A549 (cell line): ENCODE measurements at regions not wholly inside any gene's neighbourhood (a gene's known extent, or its start where the extent isn't known, plus 50 kb on each side); places are given as distances from the start of the nearest gene placed in this dataset.

ENCODE experiments used
- ATAC-seq, 2 experiments: fragments of 200-7000 bp in 1 of 2; fragments of >200 bp in 1 of 2; cut with Nextera tagmentation in 1 of 2; cut with Tn5 transposase in 1 of 2; 3 replicates each; pipeline versions ENCODE4 v1.8.0 to v1.9.1; 2018 to 2020; ENCODE audit warnings: mild to moderate bottlenecking in 1 of 2, moderate library complexity in 1 of 2
- CTCF ChIA-PET: fragments of 300-600 bp; sonication (Branson Sonifier 250); formaldehyde crosslinking; extraction: SDS; loops from one replicate; lab custom pipeline; 2021; ENCODE audit warnings: antibody characterized with exemption, inconsistent platforms; lab: Yijun Ruan, JAX
- POLR2A ChIA-PET: fragments of 350-600 bp; formaldehyde crosslinking; extraction: SDS; loops from one replicate; lab custom pipeline; 2021; ENCODE audit warnings: antibody characterized with exemption, inconsistent platforms; lab: Yijun Ruan, JAX
- DNase-seq, 2 experiments: peaks; one replicate each; pipeline versions ENCODE4 v3.0.0 to v3.0.0-alpha.2; 2011 to 2016; ENCODE audit warnings: low read depth in 1 of 2, low spot score in 1 of 2
- FAIRE-seq: peaks from 2 replicates; lab custom pipeline; 2011; peaks lifted over from hg19 to GRCh38; lab: Jason Lieb, UNC
- H3K27ac ChIP-seq, 2 experiments: fragments of >200 bp; sonication (Bioruptor Twin); formaldehyde crosslinking; 3 replicates each; pipeline ENCODE4 v1.5.1; 2016 to 2017
- H3K4me1 ChIP-seq: fragments of >200 bp; sonication (Bioruptor Twin); formaldehyde crosslinking; 3 replicates; pipeline ENCODE4 v1.6.1; 2016
- H3K4me2 ChIP-seq: fragments of >200 bp; sonication (Bioruptor Twin); formaldehyde crosslinking; 3 replicates; pipeline ENCODE4 v1.6.1; 2016
- H3K4me3 ChIP-seq: fragments of >200 bp; sonication (Bioruptor Twin); formaldehyde crosslinking; 3 replicates; pipeline ENCODE4 v1.5.1; 2016
- H3K9me3 ChIP-seq: fragments of >200 bp; sonication (Bioruptor Twin); formaldehyde crosslinking; 3 replicates; pipeline ENCODE4 v1.6.1; 2016
- BHLHE40 ChIP-seq: IDR thresholded peaks from 2 replicates; pipeline ENCODE4 v1.6.1; 2012; ENCODE audit warnings: low read depth, low read length, inconsistent platforms
- CBX2 ChIP-seq: fragments of 200-600 bp; sonication (generic); IDR thresholded peaks from 2 replicates; pipeline ENCODE4 v1.6.1; 2016; ENCODE audit warnings: low read depth, mild to moderate bottlenecking, borderline replicate concordance
- CHD2 ChIP-seq: fragments of 150-350 bp; IDR thresholded peaks from 2 replicates; pipeline ENCODE4 v1.6.1; 2014; ENCODE audit warnings: low read length; ENCODE audit not compliant: partially characterized antibody
- CHD4 ChIP-seq: fragments of 200-600 bp; sonication (generic); IDR thresholded peaks from 2 replicates; pipeline ENCODE4 v1.6.1; 2016; ENCODE audit warnings: antibody characterized with exemption, mild to moderate bottlenecking, borderline replicate concordance
- EHMT2 ChIP-seq: fragments of 200-600 bp; sonication (generic); IDR thresholded peaks from 2 replicates; pipeline ENCODE4 v1.6.1; 2016; ENCODE audit warnings: antibody characterized with exemption, low read depth, mild to moderate bottlenecking, moderate library complexity
- EP300 ChIP-seq, 2 experiments: fragments of >200 bp; sonication (Bioruptor Twin); formaldehyde crosslinking; IDR thresholded peaks; 2 replicates in 1 of 2; 3 replicates in 1 of 2; pipeline ENCODE4 v1.6.1; 2016 to 2017
- FOSL2 ChIP-seq, 2 experiments: fragments of 450-650 bp in 1 of 2; fragments of >200 bp in 1 of 2; sonication (Bioruptor Twin) in 1 of 2; formaldehyde crosslinking; IDR thresholded peaks; 2 replicates each; pipeline versions ENCODE4 v1.5.0 to v1.6.1; 2016 to 2020; ENCODE audit warnings: mild to moderate bottlenecking in 1 of 2, moderate library complexity in 1 of 2
- FOXS1 ChIP-seq: fragments of 250-450 bp; sonication (Bioruptor Pico); IDR thresholded peaks from 2 replicates; pipeline ENCODE4 v1.5.0; 2020; ENCODE audit warnings: mild to moderate bottlenecking, moderate library complexity
- HDAC2 ChIP-seq: fragments of 200-600 bp; sonication (generic); IDR thresholded peaks from 2 replicates; pipeline ENCODE4 v1.6.1; 2016
- JUN ChIP-seq, 2 experiments: fragments of >200 bp; sonication (Bioruptor Twin); formaldehyde crosslinking; IDR thresholded peaks; 2 replicates in 1 of 2; 3 replicates in 1 of 2; pipeline ENCODE4 v1.6.1; 2016 to 2017
- KDM1A ChIP-seq: fragments of 200-600 bp; sonication (generic); IDR thresholded peaks from 2 replicates; pipeline ENCODE4 v1.6.1; 2016; ENCODE audit warnings: low read depth, mild to moderate bottlenecking
- KDM5A ChIP-seq: fragments of 200-600 bp; sonication (generic); IDR thresholded peaks from 2 replicates; pipeline ENCODE4 v1.6.1; 2016; ENCODE audit warnings: antibody characterized with exemption, mild to moderate bottlenecking
- MAZ ChIP-seq: fragments of 150-350 bp; IDR thresholded peaks from 2 replicates; pipeline ENCODE4 v1.6.1; 2014; ENCODE audit warnings: antibody characterized with exemption, low read depth, low read length, borderline replicate concordance
- RARB ChIP-seq: fragments of 250-450 bp; sonication (Bioruptor Pico); IDR thresholded peaks from 2 replicates; pipeline ENCODE4 v1.8.0; 2021; ENCODE audit warnings: mild to moderate bottlenecking, moderate library complexity
- RFX5 ChIP-seq: fragments of 450-650 bp; IDR thresholded peaks from 2 replicates; pipeline ENCODE4 v1.7.1; 2014; ENCODE audit warnings: antibody characterized with exemption, mild to moderate bottlenecking, moderate library complexity
- SMC3 ChIP-seq: fragments of >200 bp; sonication (Bioruptor Twin); formaldehyde crosslinking; IDR thresholded peaks from 3 replicates; pipeline ENCODE4 v1.6.1; 2018; ENCODE audit warnings: inconsistent platforms
- TFCP2L1 ChIP-seq: fragments of 250-450 bp; sonication (Bioruptor Pico); IDR thresholded peaks from 2 replicates; pipeline ENCODE4 v1.5.0; 2021; ENCODE audit warnings: mild to moderate bottlenecking
- ZC3H11A ChIP-seq: fragments of 450-650 bp; IDR thresholded peaks from 2 replicates; pipeline ENCODE4 v1.6.1; 2014; ENCODE audit warnings: antibody characterized with exemption, mild to moderate bottlenecking
- WGBS: methylation state at CpG from one replicate; pipeline ENCODE4 v1.1.6; 2017; ENCODE audit errors: missing lambda C conversion rate; 5-methylcytosine and 5-hydroxymethylcytosine counted together
- TF ChIP-seq, protein P1 (sequence below): IDR thresholded peaks from 2 replicates; pipeline ENCODE4 v1.6.1; 2012
- TF ChIP-seq, protein P2 (sequence below): fragments of >200 bp; sonication (Bioruptor Twin); formaldehyde crosslinking; IDR thresholded peaks from 3 replicates; pipeline ENCODE4 v1.6.1; 2016
- TF ChIP-seq, protein P3 (sequence below): fragments of 200-600 bp; sonication (generic); IDR thresholded peaks from 2 replicates; pipeline ENCODE4 v1.6.1; 2016; ENCODE audit warnings: antibody characterized with exemption, mild to moderate bottlenecking, moderate library complexity
- TF ChIP-seq, protein P4 (sequence below): fragments of >200 bp; sonication (Bioruptor Twin); formaldehyde crosslinking; IDR thresholded peaks from 2 replicates; pipeline ENCODE4 v1.6.1; 2016

DNA sequence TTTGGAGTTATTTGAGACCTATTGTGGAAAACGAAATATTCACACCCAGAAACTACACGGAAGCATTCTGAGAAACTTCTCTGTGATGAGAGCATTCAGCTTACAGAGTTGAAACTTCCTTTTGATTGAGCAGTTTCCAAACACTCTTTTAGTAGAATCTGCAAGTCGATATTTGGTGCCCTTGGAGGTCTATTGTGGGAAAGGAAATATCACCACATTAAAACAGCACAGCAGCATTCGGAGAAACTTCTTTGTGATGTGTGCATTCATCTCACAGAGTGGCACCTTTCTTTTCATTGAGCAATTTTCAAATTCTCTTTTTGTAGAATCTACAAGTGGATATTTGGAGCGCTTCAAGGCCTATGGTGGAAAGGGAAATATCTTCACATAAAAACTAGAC lies 595.7 kb upstream of the ALG10B start:
- Histone ChIP-seq H3K4me1 (no peaks in the 10 kb centered on the region), H3K4me3 (no peak overlapping the region), H3K9me3 (no peaks in the 10 kb centered on the region), H3K4me2 (no peak overlapping the region), H3K27ac (no peak overlapping the region)
- 13% methylated on average over 5 of the region's 5 CpGs for WGBS
- DNase-seq (no peak), FAIRE-seq (no peak), ATAC-seq (no peak)
- ChIA-PET CTCF (no interaction called here), POLR2A (no interaction called here)
- TF ChIP-seq FOXS1 (CRISPR knock-in tag) (no peak), KDM1A (no peak), RARB (no peak), JUN (IDR thresholded peaks at IDR 0.05) (no peak), SMC3 (no peak), CBX2 (no peak), TFCP2L1 (CRISPR knock-in tag) (no peak), EP300 (IDR thresholded peaks at IDR 0.05) (no peak), BHLHE40 (no peak), EHMT2 (no peak), KDM5A (no peak)
- TF ChIP-seq, protein P1, sequence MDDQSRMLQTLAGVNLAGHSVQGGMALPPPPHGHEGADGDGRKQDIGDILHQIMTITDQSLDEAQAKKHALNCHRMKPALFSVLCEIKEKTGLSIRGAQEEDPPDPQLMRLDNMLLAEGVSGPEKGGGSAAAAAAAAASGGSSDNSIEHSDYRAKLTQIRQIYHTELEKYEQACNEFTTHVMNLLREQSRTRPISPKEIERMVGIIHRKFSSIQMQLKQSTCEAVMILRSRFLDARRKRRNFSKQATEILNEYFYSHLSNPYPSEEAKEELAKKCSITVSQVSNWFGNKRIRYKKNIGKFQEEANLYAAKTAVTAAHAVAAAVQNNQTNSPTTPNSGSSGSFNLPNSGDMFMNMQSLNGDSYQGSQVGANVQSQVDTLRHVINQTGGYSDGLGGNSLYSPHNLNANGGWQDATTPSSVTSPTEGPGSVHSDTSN: no peak
- TF ChIP-seq, protein P2, sequence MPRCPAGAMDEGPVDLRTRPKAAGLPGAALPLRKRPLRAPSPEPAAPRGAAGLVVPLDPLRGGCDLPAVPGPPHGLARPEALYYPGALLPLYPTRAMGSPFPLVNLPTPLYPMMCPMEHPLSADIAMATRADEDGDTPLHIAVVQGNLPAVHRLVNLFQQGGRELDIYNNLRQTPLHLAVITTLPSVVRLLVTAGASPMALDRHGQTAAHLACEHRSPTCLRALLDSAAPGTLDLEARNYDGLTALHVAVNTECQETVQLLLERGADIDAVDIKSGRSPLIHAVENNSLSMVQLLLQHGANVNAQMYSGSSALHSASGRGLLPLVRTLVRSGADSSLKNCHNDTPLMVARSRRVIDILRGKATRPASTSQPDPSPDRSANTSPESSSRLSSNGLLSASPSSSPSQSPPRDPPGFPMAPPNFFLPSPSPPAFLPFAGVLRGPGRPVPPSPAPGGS: no peak
- TF ChIP-seq, protein P3, sequence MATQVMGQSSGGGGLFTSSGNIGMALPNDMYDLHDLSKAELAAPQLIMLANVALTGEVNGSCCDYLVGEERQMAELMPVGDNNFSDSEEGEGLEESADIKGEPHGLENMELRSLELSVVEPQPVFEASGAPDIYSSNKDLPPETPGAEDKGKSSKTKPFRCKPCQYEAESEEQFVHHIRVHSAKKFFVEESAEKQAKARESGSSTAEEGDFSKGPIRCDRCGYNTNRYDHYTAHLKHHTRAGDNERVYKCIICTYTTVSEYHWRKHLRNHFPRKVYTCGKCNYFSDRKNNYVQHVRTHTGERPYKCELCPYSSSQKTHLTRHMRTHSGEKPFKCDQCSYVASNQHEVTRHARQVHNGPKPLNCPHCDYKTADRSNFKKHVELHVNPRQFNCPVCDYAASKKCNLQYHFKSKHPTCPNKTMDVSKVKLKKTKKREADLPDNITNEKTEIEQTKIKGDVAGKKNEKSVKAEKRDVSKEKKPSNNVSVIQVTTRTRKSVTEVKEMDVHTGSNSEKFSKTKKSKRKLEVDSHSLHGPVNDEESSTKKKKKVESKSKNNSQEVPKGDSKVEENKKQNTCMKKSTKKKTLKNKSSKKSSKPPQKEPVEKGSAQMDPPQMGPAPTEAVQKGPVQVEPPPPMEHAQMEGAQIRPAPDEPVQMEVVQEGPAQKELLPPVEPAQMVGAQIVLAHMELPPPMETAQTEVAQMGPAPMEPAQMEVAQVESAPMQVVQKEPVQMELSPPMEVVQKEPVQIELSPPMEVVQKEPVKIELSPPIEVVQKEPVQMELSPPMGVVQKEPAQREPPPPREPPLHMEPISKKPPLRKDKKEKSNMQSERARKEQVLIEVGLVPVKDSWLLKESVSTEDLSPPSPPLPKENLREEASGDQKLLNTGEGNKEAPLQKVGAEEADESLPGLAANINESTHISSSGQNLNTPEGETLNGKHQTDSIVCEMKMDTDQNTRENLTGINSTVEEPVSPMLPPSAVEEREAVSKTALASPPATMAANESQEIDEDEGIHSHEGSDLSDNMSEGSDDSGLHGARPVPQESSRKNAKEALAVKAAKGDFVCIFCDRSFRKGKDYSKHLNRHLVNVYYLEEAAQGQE: no peak
- TF ChIP-seq, protein P4, sequence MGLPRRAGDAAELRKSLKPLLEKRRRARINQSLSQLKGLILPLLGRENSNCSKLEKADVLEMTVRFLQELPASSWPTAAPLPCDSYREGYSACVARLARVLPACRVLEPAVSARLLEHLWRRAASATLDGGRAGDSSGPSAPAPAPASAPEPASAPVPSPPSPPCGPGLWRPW: no peak

DNA sequence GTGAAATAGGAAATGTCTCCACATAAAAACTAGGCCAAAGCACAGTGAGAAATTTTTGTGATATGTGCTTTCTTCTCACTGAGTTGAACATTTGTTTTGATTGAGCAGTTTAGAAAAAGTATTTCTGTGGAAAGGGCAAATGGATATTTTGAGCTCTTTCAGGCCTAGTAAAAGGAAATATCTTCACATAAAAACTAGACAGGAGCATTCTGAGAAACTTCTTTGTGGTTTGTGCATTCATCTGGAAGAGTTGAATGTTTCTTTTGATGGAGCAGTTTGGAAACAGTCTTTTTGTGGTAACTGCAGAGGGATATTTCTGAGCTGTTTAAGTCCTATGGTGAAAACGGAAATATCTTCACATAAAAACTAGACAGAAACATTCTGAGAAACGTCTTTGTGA lies 582.7 kb upstream of the ALG10B start:
- TF ChIP-seq RFX5 (no peak), FOSL2 (IDR thresholded peaks at IDR 0.05) (no peak), FOSL2 (CRISPR knock-in tag; IDR thresholded peaks at IDR 0.05) (no peak), EHMT2 (no peak), ZC3H11A (no peak), CHD2 (no peak), MAZ (no peak), HDAC2 (no peak), RARB (no peak), JUN (IDR thresholded peaks at IDR 0.05) (no peak), CHD4 (no peak)
- TF ChIP-seq, protein P2: no peak
- no peak overlapping the region for H3K4me2 ChIP-seq
- 4% methylated on average over 2 of the region's 2 CpGs for WGBS
- H3K4me3 ChIP-seq: no peak overlapping the region
- ChIA-PET POLR2A (no interaction called here), CTCF (no interaction called here)
- H3K4me1 ChIP-seq: no peaks in the 10 kb centered on the region
- H3K27ac ChIP-seq: no peak overlapping the region
- DNase-seq (no peak), ATAC-seq (no peak), FAIRE-seq (no peak)
- H3K9me3 ChIP-seq: no peaks in the 10 kb centered on the region
